ENCODE measurements at regions not wholly inside any gene's neighbourhood (a gene's known extent, or its start where the extent isn't known, plus 50 kb on each side); places are given as distances from the start of the nearest gene placed in this dataset.

- TF ChIP-seq CTCF (IDR thresholded peaks at IDR 0.05) (no peak), REST (IDR thresholded peaks at IDR 0.05; ENCODE audit: insufficient read depth in 1 of 2, low read depth in 2 of 2, low read length in 1 of 2) (no peak), TCF7L2 (IDR thresholded peaks at IDR 0.05; ENCODE audit: low read depth, low read length) (no peak)
These were observed 489.5 kb downstream of the CDH26 start for GRCh38 chr20:60447703-60448102.

Measured in Panc1 (cell line).